ENCODE measurements at regions not wholly inside any gene's neighbourhood (a gene's known extent, or its start where the extent isn't known, plus 50 kb on each side); places are given as distances from the start of the nearest gene placed in this dataset.
"Not testable (repeated sequence)": the region's sequence is repeated elsewhere in the genome, so short reads cannot be mapped to it uniquely, and the experiment has no call there.

- DNase-seq: no peak
Observed at GRCh38 chr10:20381761-20382160, 515.4 kb downstream of the NEBL start.

GRCh38 chr10:20380401-20380800 lies 516.7 kb downstream of the NEBL start:
- no peak for DNase-seq

- DNase-seq: no peak
Observed at GRCh38 chr10:20372748-20373147, 524.4 kb downstream of the NEBL start.

GRCh38 chr10:20370977-20371533 lies 526.1 kb downstream of the NEBL start:
- DNase-seq: not testable (repeated sequence)

- DNase-seq: no peak
Observed at GRCh38 chr10:20369863-20370736, 527.0 kb downstream of the NEBL start.

- DNase-seq: no peak
Observed at GRCh38 chr10:20363684-20364083, 533.4 kb downstream of the NEBL start.

- DNase-seq: no peak
Observed at GRCh38 chr10:20355915-20356314, 539.7 kb downstream of the PLXDC2 start.

- no peak for DNase-seq
Observed at GRCh38 chr10:20355011-20355410, 538.8 kb downstream of the PLXDC2 start.

- no peak for DNase-seq
Observed at GRCh38 chr10:20354166-20354565, 537.9 kb downstream of the PLXDC2 start.

- DNase-seq: no peak
Observed at GRCh38 chr10:20350509-20350908, 534.3 kb downstream of the PLXDC2 start.

GRCh38 chr10:20343036-20343435 lies 526.8 kb downstream of the PLXDC2 start:
- no peak for DNase-seq
